ENCODE measurements at regions not wholly inside any gene's neighbourhood (a gene's known extent, or its start where the extent isn't known, plus 50 kb on each side); places are given as distances from the start of the nearest gene placed in this dataset.

DNA sequence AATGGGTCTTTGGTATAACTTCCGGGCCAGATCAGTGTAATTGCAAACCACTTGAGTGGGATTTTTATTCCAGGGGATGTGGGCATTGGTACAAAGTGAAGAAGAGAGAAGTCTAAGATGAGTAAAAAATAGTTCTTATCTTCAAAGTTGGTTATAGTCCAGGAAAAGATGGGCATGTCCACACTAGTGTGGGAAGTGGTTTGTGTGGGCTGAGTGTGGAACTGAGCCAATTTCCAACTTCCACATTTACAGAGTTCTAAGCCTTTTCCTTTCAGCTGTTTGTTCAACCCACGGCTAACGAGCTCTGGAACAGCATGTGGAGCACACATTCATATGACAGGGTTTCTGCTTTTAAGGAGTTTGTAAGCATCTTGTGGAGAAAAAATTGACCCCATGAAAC lies 72.3 kb upstream of the IFNGR1 start:
- TF ChIP-seq, protein P1, sequence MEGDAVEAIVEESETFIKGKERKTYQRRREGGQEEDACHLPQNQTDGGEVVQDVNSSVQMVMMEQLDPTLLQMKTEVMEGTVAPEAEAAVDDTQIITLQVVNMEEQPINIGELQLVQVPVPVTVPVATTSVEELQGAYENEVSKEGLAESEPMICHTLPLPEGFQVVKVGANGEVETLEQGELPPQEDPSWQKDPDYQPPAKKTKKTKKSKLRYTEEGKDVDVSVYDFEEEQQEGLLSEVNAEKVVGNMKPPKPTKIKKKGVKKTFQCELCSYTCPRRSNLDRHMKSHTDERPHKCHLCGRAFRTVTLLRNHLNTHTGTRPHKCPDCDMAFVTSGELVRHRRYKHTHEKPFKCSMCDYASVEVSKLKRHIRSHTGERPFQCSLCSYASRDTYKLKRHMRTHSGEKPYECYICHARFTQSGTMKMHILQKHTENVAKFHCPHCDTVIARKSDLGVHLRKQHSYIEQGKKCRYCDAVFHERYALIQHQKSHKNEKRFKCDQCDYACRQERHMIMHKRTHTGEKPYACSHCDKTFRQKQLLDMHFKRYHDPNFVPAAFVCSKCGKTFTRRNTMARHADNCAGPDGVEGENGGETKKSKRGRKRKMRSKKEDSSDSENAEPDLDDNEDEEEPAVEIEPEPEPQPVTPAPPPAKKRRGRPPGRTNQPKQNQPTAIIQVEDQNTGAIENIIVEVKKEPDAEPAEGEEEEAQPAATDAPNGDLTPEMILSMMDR (IDR thresholded peaks at IDR 0.05; ENCODE audit: low read depth, low read length): no peak
- no peak overlapping the region for H3K4me3 ChIP-seq (ENCODE audit: low read depth, low read length)

DNA sequence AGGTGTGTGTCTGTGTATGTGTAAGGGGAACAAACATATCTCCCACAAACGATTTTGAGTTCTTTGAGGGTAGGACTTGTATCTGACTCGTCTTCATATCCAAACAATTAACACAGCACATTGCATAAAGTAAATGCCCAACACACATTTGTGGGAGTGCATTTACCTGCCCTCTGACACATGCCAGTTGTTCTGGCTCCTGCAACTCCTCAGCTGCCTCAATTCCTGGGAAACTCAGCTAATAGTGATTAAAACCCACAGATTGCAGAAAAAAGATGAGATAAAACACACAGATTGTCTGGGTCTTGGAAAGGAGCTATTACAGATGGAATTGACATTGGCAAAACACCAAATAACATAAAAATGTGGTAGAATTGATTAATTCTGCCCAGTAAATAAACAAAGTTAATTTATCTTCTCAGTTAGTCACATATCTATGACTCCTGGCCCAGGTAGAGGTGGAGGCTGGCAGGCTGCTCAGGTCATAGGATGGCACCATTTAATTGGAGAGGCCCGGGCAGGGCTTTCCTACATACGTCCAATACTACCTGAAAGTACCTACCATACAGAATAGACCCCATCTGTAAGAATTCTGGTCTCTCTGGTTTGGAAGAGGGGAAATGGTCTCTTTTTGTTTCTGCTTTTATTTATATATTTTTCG lies 71.5 kb upstream of the IFNGR1 start:
- TF ChIP-seq, protein P1 (IDR thresholded peaks at IDR 0.05; ENCODE audit: low read depth, low read length): no peak
- no peak overlapping the region for H3K4me3 ChIP-seq (ENCODE audit: low read depth, low read length)

DNA sequence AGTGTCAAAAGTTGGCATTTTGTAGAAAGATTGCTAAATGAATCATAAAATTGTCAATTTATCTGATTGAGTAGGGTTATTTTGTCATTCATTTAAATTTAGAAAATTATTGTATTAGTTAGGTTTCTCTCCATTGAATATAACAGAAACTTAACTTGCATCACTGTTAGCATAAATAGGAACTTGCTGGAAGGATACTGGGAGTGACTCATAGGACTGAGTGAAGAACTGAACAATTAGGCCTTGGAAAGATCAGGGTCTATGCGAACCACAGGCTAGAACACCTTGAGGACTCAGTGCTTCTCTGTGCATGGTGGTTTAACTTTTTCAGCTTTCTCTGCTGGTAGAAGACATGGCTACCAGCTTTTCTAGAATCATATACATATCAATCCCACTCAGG lies 67.7 kb upstream of the IFNGR1 start:
- TF ChIP-seq, protein P1 (IDR thresholded peaks at IDR 0.05; ENCODE audit: low read depth, low read length): no peak
- H3K4me3 ChIP-seq (ENCODE audit: low read depth, low read length): no peak overlapping the region

DNA sequence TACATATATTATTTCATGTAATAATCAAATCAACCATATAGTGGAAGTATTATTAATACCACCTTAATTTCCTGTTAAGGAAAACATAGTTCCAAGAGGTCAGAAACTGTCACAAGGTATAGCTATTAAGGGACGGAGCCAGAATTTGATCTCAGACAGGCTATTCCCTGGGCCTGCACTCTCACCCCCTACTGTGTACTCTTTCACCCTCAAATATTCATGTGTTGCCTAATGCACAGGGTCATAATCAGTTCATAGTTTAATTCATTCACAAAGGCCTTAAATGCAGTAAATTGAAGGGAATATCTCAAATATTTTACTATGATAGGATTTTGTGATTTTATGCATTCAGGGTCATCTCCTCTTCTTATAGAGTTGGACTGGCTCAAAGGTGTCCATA lies 67.2 kb upstream of the IFNGR1 start:
- TF ChIP-seq, protein P1 (IDR thresholded peaks at IDR 0.05; ENCODE audit: low read depth, low read length): no peak
- H3K4me3 ChIP-seq (ENCODE audit: low read depth, low read length): no peak overlapping the region

DNA sequence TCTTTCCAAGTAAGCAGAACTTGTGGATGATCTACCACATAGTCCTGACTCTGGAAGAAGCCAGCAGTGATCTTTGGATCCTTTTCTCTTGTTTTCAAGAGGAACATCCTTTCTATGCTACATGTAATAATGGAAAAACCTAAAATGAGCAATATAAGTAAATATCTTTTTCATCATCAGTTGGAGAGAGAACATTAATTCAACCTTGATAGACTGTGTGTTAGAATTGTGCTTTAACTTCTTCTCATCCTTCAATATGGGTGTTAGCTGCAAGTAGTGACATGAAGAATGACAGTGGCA lies 65.6 kb upstream of the IFNGR1 start:
- TF ChIP-seq, protein P1 (IDR thresholded peaks at IDR 0.05; ENCODE audit: low read depth, low read length): no peak
- no peak overlapping the region for H3K4me3 ChIP-seq (ENCODE audit: low read depth, low read length)

DNA sequence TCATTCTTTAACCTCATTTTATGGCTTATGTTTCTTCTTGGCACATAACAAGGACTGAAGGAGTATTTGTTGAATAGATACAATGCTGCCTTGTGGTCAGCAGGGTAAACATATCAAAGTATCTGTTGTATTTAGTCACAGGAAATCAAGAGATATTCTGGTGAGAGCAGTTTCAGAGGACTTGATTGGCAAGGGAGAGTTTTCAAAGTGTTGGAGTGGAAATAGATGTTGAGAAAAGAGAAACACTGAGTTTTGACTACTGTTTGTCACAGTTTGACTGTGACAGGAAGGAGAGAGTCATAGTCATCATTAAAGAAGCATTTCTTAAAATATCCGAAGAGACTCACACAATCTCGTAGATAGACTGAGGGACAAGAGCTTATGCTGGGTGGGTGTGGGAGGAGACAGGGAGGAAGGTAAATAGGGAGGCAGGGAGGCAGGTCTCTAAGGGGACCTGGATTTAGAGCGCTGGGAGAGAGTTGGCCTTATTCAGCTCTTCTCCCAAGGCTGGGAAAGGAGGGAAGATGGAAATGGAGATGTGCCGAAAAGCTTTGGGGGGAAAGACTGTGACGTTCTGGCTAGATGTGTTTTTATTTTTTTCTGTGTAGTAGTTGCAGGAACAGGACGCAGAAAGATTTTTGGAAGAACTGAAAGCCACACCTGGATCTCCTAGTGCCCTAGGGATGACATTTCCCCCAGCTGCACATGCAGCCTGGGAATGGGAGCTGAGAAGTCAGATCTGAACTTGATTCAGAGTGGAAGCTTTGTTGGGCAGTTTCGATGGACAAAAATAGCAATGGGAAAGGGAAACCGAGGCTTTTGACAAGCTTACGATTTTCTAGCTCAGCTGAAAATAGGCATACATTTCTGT lies 65.0 kb upstream of the IFNGR1 start:
- TF ChIP-seq, protein P1 (IDR thresholded peaks at IDR 0.05; ENCODE audit: low read depth, low read length): no peak
- H3K4me3 ChIP-seq (ENCODE audit: low read depth, low read length): no peak overlapping the region

DNA sequence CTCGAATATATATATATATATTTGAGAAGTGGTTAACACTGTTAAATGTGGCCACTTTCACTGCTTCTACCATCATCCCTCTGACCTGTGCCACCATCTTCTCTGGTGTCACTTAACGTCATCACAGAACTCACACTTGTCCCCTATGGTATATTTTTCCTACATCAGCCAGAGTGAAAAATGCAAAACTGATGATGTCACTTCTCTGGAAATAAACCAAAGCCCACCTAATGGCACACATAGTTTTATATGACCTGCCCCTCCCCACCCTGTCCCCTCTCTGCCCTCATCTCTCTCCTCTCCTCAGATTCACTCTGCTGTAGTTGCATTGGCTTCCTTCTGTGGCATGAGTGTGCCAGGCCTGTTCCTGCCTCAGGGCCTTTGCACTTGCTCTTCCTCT lies 63.9 kb upstream of the IFNGR1 start:
- TF ChIP-seq, protein P1 (IDR thresholded peaks at IDR 0.05; ENCODE audit: low read depth, low read length): no peak

More for the DNA sequence above, 63.9 kb upstream of the IFNGR1 start:
- no peak overlapping the region for H3K4me3 ChIP-seq (ENCODE audit: low read depth, low read length)

All from WI38 (cell line).